GM10266 (cell line): ENCODE measurements at regions not wholly inside any gene's neighbourhood (a gene's known extent, or its start where the extent isn't known, plus 50 kb on each side); places are given as distances from the start of the nearest gene placed in this dataset.

Experiments used
- DNase-seq: peaks from one replicate; pipeline ENCODE4 v3.0.0; 2012; ENCODE audit errors: extremely low spot score
- TF ChIP-seq, protein P1 (sequence below): IDR thresholded peaks from 2 replicates; pipeline ENCODE4 v1.5.1; 2012; ENCODE audit warnings: mild to moderate bottlenecking, low read depth; ENCODE audit not compliant: control insufficient read depth, insufficient read depth; ENCODE audit errors: missing control alignments

DNA sequence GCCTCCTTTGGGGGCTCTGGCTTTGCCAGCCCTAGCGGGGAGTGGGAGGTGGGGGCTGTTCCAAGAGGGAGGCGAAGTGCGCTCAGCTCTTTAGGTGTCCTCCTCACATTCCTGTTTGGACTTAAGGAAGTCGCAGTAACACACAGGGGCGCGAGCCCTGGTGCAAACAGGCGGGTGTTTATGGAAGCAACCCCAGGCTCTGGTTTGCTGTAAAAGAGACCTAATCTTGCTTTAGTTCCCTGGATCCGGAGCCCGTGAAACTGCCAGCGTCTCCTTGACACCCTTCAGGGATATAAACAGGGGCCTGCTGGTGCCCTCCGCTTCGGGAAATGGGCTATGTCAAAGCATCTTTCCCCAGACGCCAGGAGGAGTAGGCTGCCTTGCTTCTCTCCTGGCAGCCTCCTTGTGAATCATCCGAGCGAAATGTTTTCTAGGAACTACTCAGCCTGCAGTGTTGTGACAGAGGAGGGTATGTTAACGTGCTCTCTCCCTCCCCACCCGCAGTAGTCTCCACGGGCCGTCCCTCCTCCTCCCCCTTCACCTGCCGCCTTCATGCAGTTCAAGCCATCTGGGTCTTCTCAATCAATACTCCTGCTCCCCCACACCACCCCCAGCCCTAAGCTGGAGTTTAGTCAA is 168.0 kb upstream of the LRFN2 start:
- no peak for DNase-seq
- TF ChIP-seq, protein P1, sequence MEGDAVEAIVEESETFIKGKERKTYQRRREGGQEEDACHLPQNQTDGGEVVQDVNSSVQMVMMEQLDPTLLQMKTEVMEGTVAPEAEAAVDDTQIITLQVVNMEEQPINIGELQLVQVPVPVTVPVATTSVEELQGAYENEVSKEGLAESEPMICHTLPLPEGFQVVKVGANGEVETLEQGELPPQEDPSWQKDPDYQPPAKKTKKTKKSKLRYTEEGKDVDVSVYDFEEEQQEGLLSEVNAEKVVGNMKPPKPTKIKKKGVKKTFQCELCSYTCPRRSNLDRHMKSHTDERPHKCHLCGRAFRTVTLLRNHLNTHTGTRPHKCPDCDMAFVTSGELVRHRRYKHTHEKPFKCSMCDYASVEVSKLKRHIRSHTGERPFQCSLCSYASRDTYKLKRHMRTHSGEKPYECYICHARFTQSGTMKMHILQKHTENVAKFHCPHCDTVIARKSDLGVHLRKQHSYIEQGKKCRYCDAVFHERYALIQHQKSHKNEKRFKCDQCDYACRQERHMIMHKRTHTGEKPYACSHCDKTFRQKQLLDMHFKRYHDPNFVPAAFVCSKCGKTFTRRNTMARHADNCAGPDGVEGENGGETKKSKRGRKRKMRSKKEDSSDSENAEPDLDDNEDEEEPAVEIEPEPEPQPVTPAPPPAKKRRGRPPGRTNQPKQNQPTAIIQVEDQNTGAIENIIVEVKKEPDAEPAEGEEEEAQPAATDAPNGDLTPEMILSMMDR = no peak

DNA sequence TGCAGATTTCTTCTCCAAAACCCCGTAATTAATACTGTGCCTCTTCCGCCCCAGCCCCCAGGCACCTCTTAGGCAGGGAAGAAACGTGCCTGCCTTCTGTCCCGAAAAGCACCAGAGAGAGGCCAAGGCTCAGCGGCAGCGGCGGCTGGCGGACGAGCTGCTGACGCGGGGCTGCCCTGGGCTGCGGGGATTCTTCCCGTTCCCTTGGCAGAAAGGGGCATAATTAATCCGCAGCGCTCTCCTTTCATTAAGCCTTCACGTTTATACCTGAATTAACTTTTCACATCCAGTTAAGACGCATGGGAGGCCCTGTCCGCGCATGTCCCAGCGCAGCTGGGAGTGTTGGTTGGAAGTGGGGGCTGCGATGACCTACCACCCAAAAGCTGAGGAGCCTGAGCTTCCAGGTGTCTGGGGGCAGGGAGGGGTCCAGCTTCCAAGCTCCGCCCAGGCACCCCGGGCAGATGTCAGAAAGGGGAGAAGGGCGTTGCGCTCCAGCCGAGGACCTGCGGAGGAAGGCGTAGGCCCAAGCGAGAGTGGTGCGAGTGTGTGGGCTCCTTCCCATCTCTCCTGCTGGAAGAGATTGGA is 167.4 kb upstream of the LRFN2 start:
- TF ChIP-seq, protein P1 = no peak
- no peak for DNase-seq

DNA sequence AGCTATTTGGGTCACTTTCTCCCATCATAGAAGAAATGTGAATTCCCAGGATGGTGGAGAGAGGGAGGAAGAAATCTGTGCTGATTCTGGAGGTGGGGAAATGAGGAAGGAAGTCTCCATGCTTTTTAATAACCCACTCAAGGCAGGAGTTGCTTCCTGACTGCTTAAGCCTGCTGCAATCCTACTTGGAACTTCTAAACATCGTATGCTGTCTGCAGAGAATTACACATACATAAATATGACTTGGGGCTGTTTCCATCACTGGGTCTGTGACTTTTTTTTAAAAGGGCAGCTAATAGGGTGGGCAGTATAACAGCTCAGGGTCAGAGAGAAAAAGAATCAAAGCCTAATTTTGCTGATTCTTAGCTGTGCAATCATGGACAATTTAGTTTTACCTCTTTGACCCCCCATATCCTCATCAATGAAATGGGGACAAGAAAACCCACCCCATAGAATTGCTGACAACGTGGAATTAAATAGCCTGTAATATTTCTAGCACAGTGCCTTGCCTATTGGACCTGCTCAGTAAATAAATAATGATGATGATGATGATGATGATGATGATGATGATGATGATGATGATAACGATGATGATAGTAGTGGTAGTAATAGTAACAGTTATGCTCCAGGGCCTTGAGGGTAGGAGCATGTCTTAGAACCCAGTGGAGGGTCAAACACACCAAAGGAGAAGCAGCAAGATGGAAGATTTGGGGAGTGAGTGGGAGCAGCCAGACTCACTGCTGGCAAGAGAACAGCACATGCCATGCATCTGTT is 166.7 kb upstream of the LRFN2 start:
- TF ChIP-seq, protein P1 = no peak
- DNase-seq = no peak

DNA sequence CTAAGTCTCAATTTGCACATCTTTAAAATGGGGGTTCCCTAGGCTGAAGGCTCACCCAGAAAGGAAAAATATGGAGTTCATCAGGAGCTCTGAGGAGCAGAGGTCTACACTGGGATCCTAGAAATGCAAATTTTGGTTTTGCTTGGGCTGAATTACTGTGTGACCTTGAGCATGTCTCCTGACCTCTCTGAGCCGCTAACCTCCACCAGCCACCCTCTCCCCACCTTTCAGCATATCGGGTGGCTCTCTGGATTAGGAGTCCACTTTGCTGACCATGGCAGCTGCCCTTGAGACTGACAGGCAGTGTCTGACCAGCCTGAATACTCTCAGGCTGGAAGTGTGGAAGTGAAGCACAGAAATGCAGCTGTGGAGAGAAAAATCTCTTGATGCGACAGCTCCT is 165.9 kb upstream of the LRFN2 start:
- TF ChIP-seq, protein P1 = no peak
- no peak for DNase-seq

DNA sequence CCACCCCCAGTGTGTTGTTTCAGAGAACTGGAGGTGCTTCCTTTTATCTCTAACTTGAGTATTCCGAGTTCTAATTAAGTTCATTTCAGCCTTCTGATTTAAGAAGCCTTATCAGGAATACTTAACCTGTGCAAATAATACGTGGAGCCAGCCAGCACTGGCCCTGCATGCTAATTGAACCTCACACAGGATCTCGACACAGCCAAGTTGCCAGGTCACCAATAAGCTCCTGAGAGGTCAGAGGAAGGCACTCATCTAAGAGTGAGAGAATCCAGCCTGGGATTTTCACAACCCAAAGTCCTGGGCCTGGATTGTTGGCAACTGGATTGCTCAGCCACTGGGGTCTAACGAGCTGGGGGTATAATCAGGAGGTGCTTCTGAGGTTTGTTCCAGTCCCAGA is 157.7 kb upstream of the LRFN2 start:
- no peak for DNase-seq
- TF ChIP-seq, protein P1 = no peak

DNA sequence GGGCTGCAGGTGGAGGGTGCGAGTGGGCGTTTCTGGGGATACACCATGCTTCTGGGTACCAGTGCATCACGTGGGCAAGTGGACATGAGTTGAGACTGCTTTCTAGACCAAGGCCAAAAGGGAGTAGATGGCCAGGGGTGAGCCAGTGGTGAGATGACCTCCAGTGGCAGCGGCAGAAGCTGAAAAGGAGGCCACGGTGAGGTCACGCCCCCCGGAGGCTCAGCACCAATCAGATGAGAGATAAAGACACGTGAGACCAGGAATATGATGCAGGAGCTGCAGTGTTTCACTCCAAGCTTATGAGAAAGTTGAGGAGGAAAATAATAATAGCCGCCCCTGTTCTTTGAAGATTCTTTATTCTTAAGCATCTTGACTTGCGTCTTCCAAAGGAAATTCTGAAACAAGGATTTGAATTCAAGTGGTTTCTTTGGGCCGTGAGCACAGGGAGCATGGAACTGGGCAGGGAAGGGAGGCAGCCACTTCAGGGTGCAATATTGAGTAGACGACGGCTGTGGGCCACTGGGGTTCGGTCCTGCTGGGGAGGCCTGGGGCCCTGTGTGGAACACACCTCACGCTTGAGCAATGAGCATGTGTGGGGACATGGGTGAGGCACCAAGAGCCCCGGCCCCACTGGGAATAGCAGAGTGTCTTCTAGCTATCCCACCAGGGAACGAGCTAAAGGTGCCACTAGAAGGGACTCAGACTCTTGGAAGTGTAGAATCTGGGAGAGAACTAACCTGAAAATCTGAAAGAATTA is 156.7 kb upstream of the LRFN2 start:
- TF ChIP-seq, protein P1 = no peak
- no peak for DNase-seq
